Pancreas (tissue), 10 donors: ENCODE measurements at regions not wholly inside any gene's neighbourhood (a gene's known extent, or its start where the extent isn't known, plus 50 kb on each side); places are given as distances from the start of the nearest gene placed in this dataset.
"Not testable (repeated sequence)": the region's sequence is repeated elsewhere in the genome, so short reads cannot be mapped to it uniquely, and the experiment has no call there.

Source experiments
- ATAC-seq, 4 donors: fragments of 200-7000 bp; cut with Tn5 transposase; one replicate each; pipeline versions ENCODE4 v1.8.0 to v1.9.1; 2020; ENCODE audit warnings: mild to moderate bottlenecking in 4 of 4, moderate library complexity in 4 of 4
- DNase-seq, 6 donors: peaks; one replicate each; pipeline ENCODE4 v3.0.0-alpha.2; 2020
- FAIRE-seq: peaks from 2 replicates; lab custom pipeline; 2012; peaks lifted over from hg19 to GRCh38; lab: Jason Lieb, UNC
- H3K27ac ChIP-seq, 4 donors: fragments of 200-600 bp; sonication (generic); 1 replicate in 3 of 4; 2 replicates in 1 of 4; pipeline versions ENCODE4 v1.5.0 to v1.8.0; 2020
- H3K27me3 ChIP-seq, 4 donors: fragments of 200-600 bp; one replicate each; pipeline ENCODE4 v1.8.0; 2021
- H3K36me3 ChIP-seq, 3 donors: fragments of 200-600 bp; sonication (generic) in 1 of 3; one replicate each; pipeline versions ENCODE4 v1.5.0 to v1.8.0; 2020 to 2021
- H3K4me1 ChIP-seq, 3 donors: fragments of 200-600 bp; one replicate each; pipeline ENCODE4 v1.8.0; 2021
- H3K4me3 ChIP-seq, 4 donors: fragments of 200-600 bp; sonication (generic) in 2 of 4; one replicate each; pipeline versions ENCODE4 v1.5.0 to v1.8.0; 2020 to 2021
- H3K9me3 ChIP-seq, 4 donors: fragments of 200-600 bp; one replicate each; pipeline ENCODE4 v1.8.0; 2021
- CTCF ChIP-seq, 4 donors: fragments of 200-600 bp; sonication (generic) in 3 of 4; IDR thresholded peaks; one replicate each; pipeline versions ENCODE4 v1.5.0 to v1.8.0; 2021; ENCODE audit warnings: antibody characterized with exemption in 4 of 4
- WGBS, 2 donors: extraction: QIAGEN DNeasy Blood & Tissue Kit; methylation state at CpG; one replicate each; pipeline ENCODE4 v1.1.7; 2013; 5-methylcytosine and 5-hydroxymethylcytosine counted together
- intact Hi-C, 3 donors: fragments of 100-400 bp; cut with DNase I; formaldehyde crosslinking; loops; one replicate each; pipeline versions ENCODE4 v1.11.1 to v1.14.2; 2022
- donor health status: healthy with polysubstance abuse.
- donor health status: DM: no; HTN: no; CAD: no; lungs with moderate emphysema.
- donor health status: DM: no; HTN: no; CAD: no.
- donor health status: control.
- donor health status: control.
- donor health status: Bipolar disorder and iron deficiency.
- donor health status: DM: yes; HTN: yes; CAD: no.
- donor health status: DM: no; HTN: no; CAD: no.
- donor health status: DM: no; HTN: no; CAD: no.
- donor health status: DM: yes; HTN: yes; CAD: no.

- no peaks in the 10 kb centered on the region for H3K9me3 ChIP-seq
- 76 to 85% methylated on average over 2 of the region's 2 CpGs for WGBS, 2 donors
- no peaks in the 10 kb centered on the region for H3K36me3 ChIP-seq
- FAIRE-seq (no peak), DNase-seq (no peak), ATAC-seq (no peak)
- H3K4me1 ChIP-seq = no peaks in the 10 kb centered on the region
- no peaks in the 10 kb centered on the region for H3K27me3 ChIP-seq
- H3K4me3 ChIP-seq = no peak overlapping the region
- TF ChIP-seq CTCF (IDR thresholded peaks at IDR 0.05) = no peak
- intact Hi-C loops = no loop called here
- H3K27ac ChIP-seq = no peak overlapping the region
These were observed 254.2 kb upstream of the CRBN start for GRCh38 chr3:3433711-3434110.

- ATAC-seq (no peak), FAIRE-seq (no peak), DNase-seq (no peak)
- intact Hi-C loops = no loop called here
- TF ChIP-seq CTCF (IDR thresholded peaks at IDR 0.05) = no peak
- Histone ChIP-seq H3K27ac (no peak overlapping the region), H3K36me3 (no peaks in the 10 kb centered on the region), H3K4me1 (no peaks in the 10 kb centered on the region), H3K4me3 (no peak overlapping the region), H3K9me3 (no peaks in the 10 kb centered on the region), H3K27me3 (no peaks in the 10 kb centered on the region)
- 47 to 50% methylated on average over 5 of the region's 5 CpGs for WGBS, 2 donors
These were observed 250.3 kb upstream of the CRBN start for GRCh38 chr3:3429841-3430240.

GRCh38 chr3:3407707-3408106 lies 228.2 kb upstream of the CRBN start:
- FAIRE-seq, H3K36me3 ChIP-seq, DNase-seq, H3K27ac ChIP-seq, H3K27me3 ChIP-seq, H3K4me3 ChIP-seq, ATAC-seq, intact Hi-C loops, H3K4me1 ChIP-seq, H3K9me3 ChIP-seq: not testable (repeated sequence)
- 22 to 40% methylated on average over 4 of the region's 4 CpGs for WGBS, 2 donors

- 53 to 63% methylated on average over 6 of the region's 6 CpGs for WGBS, 2 donors
- ATAC-seq = no peak
- FAIRE-seq = no peak
- no peak overlapping the region for H3K27ac ChIP-seq
- H3K36me3 ChIP-seq = no peaks in the 10 kb centered on the region
- no peaks in the 10 kb centered on the region for H3K4me1 ChIP-seq
- no peaks in the 10 kb centered on the region for H3K27me3 ChIP-seq
- intact Hi-C loops = no loop called here
- H3K4me3 ChIP-seq = no peak overlapping the region
- no peak for DNase-seq
- TF ChIP-seq CTCF (IDR thresholded peaks at IDR 0.05) = no peak
- no peaks in the 10 kb centered on the region for H3K9me3 ChIP-seq
These were observed 225.6 kb upstream of the CRBN start for GRCh38 chr3:3405131-3405530.

- Histone ChIP-seq H3K4me1 (no peaks in the 10 kb centered on the region), H3K36me3 (no peaks in the 10 kb centered on the region), H3K27ac (no peak overlapping the region), H3K9me3 (no peaks in the 10 kb centered on the region), H3K27me3 (no peaks in the 10 kb centered on the region), H3K4me3 (no peak overlapping the region)
- FAIRE-seq = no peak
- 63 to 78% methylated on average over 4 of the region's 4 CpGs for WGBS, 2 donors
- no peak for DNase-seq
- intact Hi-C loops = no loop called here
- no peak for TF ChIP-seq CTCF (IDR thresholded peaks at IDR 0.05)
- no peak for ATAC-seq
These were observed 224.2 kb upstream of the CRBN start for GRCh38 chr3:3403700-3404099.

- Histone ChIP-seq H3K4me3 (no peak overlapping the region), H3K36me3 (no peaks in the 10 kb centered on the region), H3K27ac (no peak overlapping the region), H3K4me1 (no peaks in the 10 kb centered on the region), H3K9me3 (no peaks in the 10 kb centered on the region), H3K27me3 (no peaks in the 10 kb centered on the region)
- WGBS, 2 donors = 75 to 83% methylated on average over 1 of the region's 1 CpG
- ATAC-seq = no peak
- no peak for DNase-seq
- TF ChIP-seq CTCF (IDR thresholded peaks at IDR 0.05) = no peak
- intact Hi-C loops = no loop called here
- no peak for FAIRE-seq
These were observed 213.5 kb upstream of the CRBN start for GRCh38 chr3:3392946-3393345.
